Fibroblast of upper back skin (primary cell): ENCODE measurements at regions not wholly inside any gene's neighbourhood (a gene's known extent, or its start where the extent isn't known, plus 50 kb on each side); places are given as distances from the start of the nearest gene placed in this dataset.
A peak's percentile ranks its signal among the peaks of the same experiment; 100 is the strongest.

ENCODE experiments used
- DNase-seq: peaks from one replicate; pipeline ENCODE4 v3.0.0-alpha.2; 2013

DNA sequence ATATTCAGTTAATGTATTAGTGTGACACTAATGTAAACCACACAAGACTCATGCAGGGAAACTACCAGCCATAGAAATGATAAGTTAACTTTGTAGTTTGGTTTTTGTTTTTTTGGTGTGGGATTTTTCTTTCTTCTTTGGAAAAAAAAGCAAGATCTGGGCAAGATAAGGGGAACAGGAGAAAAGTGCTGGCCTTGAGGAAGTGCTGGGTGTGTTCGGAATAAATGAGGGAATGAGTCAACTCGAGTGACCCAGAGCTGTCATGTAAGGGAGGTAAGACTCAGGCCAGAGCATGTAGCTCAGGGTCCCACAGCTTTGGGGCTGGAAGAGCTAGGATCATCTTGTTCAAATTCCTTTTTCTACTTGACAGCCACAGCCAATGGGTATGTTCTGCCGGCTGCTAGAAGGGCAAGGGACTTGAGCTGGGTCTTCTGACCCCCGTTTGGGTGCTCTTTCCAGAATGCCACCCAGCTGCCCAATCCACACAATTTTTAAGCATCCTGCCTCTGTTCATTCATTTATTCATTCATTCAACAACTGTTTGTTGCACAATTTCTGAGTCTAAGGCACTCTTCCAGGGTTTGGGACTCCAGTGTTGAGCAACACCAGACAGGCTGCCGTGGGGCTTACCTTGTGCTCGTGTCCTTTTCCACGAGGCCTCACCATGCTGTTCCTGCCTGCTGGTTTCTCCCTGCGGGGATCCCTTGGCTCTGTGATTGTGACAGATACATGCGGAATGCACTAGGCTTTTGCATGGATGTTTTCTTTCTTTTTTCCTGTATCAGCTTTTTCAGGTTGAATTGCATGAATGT, 54.5 kb downstream of the CLDN34 start:
- DNase-seq: no peak

GRCh38 chrX:10022273-10022541, 55.0 kb downstream of the CLDN34 start:
- no peak for DNase-seq

GRCh38 chrX:10022580-10023245, 55.6 kb downstream of the CLDN34 start:
- DNase-seq: peak; percentile 74

GRCh38 chrX:10023821-10024220, 56.7 kb downstream of the CLDN34 start:
- no peak for DNase-seq

DNA sequence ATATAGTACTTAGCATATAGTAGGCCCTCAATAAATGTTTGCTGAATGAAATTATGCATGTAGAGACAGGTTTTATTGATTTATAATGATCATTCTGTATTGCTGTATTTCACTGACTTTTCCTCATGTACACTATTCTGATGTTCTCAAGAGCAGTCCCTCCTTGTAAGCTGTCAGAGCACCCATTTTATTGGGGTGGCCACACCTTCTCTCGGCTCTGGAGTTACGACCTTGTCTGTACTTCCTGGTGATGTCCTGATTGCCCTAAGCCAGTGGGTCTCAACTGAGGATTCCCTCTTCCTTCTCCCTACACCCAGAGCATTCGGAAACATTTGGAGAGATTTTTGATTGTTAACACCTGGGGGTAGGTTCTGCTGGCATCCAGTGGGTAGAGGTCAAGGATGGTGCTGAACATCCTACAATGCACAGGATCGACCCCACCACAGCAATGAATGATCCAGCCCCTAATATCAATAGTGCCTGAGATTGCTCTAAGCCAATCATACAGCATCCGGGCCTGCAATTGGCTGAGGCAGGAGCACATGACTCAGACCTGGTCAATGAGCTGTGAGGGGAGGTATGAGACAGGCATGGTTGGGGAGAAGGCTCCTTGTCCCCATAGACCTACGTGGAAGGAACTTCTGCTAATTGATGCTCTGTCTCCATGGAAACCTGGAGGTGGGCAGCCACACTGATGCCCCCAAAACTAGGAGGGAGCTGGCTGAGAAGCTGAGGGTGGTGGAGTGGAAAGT, 58.8 kb downstream of the CLDN34 start:
- no peak for DNase-seq

DNA sequence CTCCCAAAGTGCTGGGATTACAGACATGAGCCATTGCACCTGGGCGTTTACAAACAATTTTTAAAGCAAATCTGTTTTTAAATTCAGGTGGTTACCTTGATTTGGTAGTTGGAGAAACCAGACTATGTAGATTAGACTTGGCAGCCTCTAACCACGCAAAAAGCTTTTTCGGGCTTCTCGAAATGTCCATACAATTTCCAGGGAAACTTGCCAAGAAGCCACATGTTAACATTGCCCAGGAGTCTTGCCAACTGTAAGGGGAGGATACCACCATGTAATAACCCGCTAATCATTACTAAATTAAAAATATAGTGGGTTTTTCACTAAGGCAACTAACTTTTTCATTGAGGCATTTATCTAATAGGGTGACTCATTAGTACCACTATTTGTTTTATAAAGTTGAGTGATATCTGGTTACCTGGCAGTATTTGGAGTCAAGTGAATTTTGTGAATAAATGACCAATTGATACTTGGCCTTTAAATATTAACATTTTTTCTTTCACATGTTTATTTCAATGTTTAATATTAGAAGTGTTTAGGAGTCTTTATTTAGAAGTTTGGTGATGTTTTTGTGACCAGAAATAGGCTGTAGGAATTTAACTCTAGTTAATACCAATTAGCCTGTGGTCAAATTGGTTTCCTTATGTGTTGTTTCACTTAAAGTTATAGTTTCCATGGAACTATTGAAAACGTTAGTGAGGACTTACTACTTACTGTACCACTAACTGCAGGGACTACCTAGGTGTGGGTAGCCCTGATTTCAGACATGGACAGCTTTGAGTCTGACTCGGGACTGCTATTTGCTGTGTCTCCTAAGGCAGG, 61.3 kb downstream of the CLDN34 start:
- DNase-seq: no peak

GRCh38 chrX:10030570-10030969, 63.4 kb downstream of the CLDN34 start:
- DNase-seq: no peak

DNA sequence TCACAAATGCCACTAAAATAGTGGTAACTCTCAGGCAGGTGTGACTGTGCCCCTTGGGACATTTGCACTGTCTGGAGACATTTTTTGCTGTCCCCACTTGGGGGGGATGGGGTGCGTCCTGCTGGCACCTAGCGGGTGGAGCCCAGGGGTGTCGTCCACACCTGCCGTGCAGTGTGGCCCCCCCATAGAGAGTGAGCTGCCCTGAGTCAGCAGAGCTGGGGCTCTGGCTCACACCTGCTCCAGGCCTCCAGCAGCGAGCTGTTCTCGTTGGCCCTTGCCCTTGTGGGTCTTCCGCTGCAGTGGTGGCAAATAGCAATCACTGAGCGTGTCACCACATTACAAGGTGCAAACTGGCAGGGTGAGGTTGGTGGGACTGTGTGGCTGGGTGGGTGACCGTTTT, 64.6 kb downstream of the CLDN34 start:
- DNase-seq: no peak

- DNase-seq: no peak
These were observed 65.0 kb downstream of the CLDN34 start for GRCh38 chrX:10032147-10032546.

DNA sequence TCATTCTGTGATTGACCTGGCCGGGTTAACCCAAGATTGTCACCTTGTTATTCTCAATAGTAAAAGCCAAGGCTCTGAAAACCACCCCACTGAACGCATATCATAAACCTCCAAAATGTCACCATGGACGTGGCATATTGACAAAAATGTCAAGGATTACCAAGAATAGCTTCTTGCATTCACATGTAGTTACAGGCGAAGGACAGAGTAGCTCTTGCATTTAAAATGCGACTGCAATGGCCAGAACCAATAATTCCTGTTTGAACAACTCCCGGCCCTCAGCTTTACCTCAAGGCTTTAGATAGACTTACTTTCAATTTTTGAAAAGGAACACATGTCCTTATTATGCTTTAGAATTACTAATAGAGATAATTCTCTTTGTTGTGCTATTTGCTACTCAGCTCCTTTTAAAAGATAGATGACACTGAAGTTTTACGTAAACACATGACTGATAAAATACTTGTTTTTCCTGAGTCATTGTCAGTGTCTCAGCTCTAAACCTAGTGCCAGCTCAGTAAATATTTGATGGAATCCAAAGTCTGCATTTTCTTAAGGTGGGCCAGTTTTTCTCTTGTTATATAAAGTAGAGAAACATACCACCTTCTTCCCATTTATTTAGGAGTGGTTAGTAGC, 66.3 kb downstream of the CLDN34 start:
- DNase-seq: no peak

DNA sequence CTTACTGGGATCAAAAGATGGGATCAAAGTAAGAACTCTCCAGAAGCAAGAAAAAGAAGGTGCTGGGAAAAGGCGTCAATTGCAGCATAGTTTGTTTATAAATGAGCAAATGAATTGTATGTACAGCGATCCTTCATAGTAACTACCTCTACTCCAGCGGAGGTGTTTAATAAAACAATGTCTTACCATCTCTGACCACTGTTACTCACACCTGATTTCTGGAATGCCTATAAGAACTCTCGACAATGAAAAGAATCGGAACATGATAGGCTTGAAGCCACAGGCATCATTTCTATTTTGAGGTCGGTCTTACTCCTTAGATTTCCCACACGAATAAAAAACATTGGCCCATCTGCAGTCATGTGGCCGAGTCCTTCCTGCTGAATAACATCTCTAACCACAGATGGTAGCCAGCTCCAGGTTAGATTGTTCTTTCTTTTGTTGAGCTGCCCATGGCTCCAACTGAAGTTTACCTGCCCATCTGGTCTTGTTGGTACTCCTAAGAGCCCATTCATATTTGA, 67.6 kb downstream of the CLDN34 start:
- no peak for DNase-seq

GRCh38 chrX:10038585-10038984, 71.4 kb downstream of the CLDN34 start:
- DNase-seq: no peak

DNA sequence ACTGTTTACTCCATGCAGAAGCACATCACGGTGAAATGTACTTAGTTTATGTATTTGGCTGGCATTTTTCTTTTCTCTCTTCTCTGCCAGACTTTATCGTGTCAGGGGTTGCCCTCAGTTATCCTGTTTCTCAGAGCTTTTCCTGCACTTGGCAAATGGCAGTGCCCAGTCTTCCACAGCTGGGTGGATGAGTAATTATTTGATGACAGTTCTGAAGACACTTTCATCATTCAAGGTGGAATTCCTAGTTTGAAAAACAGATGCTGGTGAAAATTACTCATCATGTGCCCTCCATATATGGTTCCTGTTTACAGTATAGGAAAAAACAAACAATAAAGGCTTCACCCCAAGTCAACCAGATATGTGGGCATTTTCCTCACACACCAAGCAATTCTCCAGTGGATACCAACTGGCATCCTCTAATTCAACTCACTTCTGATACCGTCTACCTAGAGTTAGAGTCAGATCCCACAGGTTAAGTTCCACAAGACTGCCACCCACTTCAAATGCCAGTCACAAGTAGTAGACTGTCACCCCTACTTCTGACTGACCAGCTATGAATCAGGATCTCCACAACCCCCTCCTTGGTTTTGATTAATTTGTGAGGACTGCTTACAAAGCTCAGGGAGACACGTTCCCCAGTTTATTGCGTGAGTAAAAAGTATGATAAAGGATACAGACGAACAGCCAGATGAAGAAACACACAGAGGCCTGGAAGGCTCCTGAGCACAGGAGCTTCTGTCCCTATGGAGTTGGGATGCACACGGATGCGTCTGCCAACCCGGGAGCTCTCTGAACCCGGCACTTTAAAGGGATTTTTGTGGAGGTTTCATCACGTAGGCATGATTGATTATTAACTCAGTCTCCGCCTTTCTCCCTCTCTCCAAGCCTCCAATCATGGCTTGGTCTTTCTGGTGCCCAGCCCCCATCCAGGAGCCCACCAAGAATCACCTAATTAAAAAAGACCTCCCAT, 72.9 kb downstream of the CLDN34 start:
- DNase-seq: no peak

DNA sequence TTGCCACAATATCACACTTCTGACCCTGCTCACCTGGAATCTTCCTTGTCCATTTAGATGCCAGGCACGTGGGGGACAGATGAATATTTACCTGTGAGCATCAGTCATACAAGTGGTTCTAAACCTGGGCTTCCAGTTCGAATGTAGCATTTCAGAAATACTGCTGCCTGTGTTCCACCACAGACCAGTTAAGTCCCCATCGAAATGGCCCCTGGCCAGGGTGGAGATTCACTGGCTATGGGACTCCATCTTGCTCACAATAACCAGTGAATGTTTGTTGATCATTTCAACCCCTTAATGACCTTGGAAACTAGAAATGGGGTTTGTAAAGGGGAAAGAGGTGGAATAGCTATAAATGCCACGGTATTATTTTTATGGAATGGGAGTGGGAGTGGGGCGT, 73.8 kb downstream of the CLDN34 start:
- no peak for DNase-seq

DNA sequence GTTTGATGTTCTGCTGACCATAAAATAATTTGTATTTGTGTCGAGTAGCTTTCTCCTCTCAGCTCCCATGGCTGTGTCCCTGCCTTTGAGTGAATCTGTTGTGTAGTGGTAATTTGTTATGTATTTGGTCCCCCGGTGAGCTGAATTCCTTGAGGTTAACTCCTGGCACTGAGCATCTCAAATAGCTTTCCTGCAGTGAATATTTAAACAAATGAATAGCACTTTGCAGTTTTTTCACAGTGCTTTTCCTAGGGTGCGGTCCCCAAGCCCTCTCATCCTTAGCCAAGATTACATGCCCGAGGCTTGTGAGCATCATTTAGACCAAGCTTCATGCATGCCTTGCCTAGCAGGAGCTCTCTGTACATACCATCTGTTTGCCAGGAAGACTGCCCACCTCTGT, 74.2 kb downstream of the CLDN34 start:
- DNase-seq: peak; percentile 64

DNA sequence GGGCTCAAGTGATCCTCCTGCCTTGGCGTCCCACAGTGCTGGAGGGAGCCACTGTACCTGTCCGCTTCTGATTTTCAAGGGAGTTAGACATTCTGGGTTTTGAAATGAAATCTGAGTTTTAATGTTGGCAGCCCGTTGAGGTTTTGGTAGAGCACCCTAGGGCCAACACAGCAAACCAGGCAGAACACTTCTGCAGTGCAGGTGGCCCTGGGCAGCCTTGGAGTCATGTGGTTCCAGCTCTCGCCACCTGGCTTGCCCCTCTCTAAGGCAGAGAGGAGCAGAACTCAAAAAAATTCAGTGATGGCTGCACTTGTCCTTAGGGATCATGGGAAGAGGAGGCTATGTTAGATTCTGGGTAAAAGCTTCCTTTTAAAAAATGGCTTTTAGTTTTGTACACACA, 74.9 kb downstream of the CLDN34 start:
- no peak for DNase-seq

DNA sequence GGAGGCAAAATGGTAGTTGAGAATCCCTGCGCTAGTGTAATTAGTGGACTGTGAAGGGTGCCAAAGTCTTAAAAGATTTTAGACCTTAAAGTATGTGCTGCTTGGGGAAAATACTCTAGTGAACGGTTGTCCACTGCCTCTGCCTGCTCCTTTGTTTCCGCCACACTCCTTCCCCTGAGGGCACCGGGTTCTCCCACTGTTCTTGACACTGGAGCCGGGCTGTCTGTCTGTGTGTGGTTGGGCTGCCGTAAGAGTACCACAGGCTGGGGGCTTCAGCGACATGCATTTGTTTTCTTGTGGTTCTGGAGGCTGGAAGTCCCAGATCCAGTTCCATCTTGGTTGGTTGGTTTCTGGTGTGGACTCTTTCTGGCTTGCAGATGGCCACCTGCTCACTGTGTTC, 76.2 kb downstream of the CLDN34 start:
- DNase-seq: no peak

DNA sequence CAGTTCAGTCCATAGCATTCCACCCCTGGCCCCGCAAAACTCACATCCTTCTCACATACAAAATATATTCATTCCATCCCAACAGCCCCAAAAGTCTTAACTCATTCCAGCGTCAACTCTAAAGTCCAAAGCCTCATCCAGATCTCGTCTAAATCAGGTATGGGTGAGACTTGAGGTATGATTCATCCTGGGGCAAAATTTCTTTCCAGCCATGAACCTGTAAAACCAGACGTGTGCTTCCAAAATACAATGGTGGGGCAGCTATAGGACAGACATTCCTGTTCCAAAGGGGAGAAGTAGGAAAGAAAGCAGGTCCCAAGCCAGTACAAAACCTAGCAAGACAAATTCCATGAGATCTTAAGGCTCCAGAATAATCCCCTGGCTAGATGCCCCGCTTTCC, 76.9 kb downstream of the CLDN34 start:
- DNase-seq: no peak

DNA sequence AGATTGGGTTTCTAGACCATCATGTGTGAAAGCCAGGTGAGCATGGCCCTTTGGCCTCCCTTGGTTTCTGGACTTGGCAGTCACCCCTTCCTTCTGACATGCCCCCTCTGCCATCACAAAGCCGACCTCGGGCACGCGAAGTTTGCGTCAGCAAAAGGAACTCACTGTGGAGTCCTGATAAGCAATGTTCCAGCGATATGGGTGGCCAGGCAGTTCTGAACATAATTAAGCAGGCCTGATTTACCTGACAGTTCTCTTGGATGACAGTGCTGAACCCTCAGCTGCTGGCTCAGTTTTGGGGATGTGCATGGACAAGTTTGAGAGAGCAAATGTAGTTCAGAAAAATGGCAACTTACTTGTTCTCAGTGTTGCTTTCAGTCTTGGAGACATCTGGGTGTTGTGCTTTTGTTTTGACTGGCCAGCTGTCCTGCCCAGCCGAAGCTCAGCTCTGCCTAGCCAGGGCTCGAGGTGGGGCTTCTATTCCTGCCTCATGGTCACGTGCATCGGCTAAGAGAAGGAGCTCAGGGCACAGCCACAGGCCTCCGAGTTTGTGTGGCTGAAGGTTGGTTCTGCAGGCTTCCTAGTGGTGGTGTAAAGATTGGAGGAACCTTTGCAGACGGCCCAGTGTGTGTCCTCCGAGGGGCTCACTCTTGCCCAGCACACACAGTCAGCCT, 78.3 kb downstream of the CLDN34 start:
- DNase-seq: no peak

DNA sequence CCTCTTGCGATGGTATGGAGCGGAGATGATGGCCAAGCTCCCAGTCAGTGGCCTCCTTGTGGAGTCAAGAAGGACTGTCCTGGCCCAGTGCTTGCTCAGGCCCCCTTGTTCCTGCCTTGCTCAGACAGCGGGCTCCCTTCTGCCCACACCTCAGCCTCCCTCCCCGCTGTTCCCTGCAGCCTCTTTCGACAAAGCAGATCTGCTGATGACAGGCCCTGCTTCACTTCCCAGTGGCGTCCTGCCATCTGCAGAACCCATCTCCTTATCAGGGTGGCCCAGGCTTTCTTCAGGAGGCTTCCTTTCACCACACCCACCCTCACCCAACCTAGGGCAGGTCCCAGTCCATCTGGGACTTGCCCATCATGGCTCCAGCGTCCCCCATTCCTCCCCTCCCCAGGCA, 80.0 kb downstream of the CLDN34 start:
- no peak for DNase-seq

DNA sequence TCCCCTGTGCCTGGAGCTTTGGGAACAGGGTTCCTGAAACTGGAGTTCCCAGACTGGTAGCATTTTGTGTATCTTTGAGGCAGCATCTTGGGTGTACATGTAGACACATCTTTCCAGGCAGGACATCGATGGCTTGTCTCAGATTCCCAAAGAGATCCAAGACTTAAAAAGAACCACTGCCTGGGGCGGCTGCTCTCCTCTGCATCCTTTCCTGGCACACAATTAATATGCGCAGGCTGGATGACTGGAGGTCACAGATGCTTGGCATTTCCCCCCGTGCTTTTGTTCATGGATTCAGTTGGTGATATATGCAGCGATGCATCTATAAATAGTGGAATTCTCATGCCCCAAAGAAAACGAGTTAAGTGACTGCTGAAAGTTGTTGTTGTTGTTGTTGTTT, 80.5 kb downstream of the CLDN34 start:
- no peak for DNase-seq
